OCI-LY3 (cell line): ENCODE measurements at regions not wholly inside any gene's neighbourhood (a gene's known extent, or its start where the extent isn't known, plus 50 kb on each side); places are given as distances from the start of the nearest gene placed in this dataset.

Source experiments
- CTCF ChIP-seq: fragments of 200-600, 300-600 bp; sonication (generic); IDR thresholded peaks from 2 replicates; pipeline ENCODE4 v1.5.1; 2014; ENCODE audit warnings: antibody characterized with exemption, low read length, low read depth
- EZH2phosphoT487 ChIP-seq: fragments of 200-600 bp; shearing (Covaris generic); IDR thresholded peaks from 2 replicates; pipeline ENCODE4 v1.6.1; 2018; ENCODE audit warnings: antibody characterized with exemption, mixed run types, low read depth

DNA sequence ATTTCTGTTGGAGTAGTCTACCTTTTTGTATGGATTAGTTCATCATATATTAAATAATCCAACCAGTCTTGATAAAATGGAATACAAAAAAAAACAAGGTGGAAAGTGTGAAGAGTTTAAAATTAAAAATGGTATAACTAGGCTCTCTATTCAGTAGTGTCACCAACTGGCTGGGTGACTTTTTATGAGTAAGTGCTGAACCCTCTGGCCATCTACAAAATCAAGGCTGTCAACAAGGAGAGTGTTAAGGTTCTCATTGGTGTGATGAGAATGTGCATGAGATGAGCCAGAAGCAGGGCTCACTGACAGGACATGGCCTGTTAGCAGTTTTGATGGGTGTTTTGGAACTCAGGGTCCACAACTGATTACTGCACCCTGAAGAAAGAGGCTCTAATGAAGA lies 343.2 kb downstream of the AASDHPPT start:
- no peak for TF ChIP-seq EZH2phosphoT487
- TF ChIP-seq CTCF = no peak
